GM04503 (cell line): ENCODE measurements at regions not wholly inside any gene's neighbourhood (a gene's known extent, or its start where the extent isn't known, plus 50 kb on each side); places are given as distances from the start of the nearest gene placed in this dataset.

ENCODE experiments used
- DNase-seq: peaks from one replicate; pipeline ENCODE4 v3.0.0-alpha.2; 2012; ENCODE audit warnings: low read depth

- DNase-seq: no peak
Observed at GRCh38 chr6:4560221-4561077, 215.8 kb upstream of the CDYL start.

DNA sequence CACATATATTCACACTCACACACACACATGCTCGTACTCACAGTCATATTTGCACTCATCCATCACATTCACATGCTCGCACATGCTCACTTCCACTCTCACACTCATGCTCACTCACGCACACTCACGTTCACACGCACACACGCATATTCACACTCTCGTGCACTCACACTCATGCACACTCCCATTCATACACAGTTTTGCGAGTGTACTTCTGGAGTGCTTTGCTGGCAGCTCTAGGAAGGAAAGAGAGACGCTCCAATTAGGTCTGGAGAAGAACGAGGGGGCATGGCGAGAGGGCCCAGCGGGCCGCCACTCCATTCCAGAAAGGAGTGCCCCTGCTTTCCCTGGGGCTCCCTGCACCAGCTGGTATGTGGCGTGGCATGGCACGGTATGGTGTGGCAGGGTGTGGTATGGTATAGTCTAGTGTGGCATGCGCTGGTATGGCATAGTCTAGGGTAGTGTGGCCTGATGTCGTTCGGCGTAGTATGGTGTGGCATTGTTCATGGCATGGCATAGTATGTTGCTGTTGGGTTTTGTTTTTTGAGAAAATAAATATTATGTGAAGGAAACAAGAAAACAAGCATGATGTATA lies 216.8 kb upstream of the CDYL start:
- DNase-seq: no peak

DNA sequence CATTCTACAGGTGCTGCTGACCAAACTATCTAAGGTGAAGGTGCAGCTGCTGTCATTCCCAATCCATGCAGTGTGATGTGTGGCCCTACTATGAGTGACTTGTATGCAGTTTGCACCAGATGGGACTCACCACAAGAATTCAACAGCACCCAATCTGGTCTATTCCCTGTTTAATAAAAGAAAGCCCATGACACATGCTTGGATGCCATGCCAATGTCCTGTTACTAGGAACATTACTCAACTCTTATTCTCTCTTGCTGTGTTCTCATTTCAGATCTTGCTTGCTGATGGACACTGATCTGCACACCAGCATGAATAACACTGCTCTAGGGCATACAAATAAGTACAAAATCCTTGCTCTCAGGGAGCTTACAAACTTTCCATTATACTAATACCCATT lies 221.6 kb upstream of the CDYL start:
- DNase-seq: no peak

GRCh38 chr6:4553387-4553786 lies 222.8 kb upstream of the CDYL start:
- no peak for DNase-seq

- DNase-seq: no peak
Observed at GRCh38 chr6:4550227-4550597, 226.0 kb upstream of the CDYL start.

DNA sequence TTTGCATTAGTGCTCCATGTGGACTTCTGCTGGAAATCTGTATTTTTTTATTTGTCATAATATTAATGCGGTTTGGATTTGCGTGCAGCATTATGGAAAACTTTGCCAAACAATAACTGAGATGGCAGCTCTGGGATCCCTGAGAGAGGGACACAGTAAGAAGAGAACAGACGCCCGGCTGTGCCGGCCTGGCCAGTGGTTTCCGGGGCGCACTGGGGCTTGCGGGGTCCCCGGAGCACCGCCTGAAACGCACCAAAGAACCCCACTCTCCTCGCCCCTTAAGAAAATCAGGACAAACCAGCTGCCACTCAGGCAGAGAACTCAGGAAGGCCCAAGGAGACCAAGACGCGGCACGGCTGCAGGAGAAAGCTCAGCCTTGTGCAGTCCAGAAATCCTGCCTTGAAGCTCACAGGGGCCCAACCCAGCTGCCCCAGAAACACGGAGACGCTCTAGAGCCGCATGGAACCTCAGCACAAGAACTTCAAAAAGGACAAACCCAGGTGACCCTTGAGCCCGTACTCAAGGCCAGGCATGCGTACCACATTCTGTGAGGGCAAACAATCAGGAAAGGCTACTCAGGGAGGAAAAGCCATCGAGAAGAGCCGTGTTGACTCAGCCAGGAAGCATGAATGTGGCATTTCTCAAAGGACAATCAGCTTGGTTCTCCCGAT lies 226.5 kb upstream of the CDYL start:
- no peak for DNase-seq

DNA sequence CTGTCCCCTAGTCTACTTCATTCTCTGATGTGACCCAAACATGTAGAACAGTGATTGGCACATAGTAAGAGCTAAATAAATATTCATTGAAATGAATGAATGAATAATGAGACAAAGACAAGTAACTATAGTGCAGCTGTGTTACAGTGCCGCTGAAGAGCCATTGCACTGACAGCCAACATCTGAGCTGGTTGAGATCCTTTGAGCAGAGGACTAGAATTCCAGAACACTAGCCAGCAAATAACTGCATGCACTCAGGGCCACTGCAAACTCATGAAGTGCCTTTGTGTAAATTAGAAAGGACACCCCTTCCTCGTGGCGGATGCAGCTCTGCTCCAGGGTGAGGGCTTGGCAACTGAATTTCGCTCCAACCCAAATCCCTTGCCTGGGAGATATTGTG lies 230.3 kb upstream of the CDYL start:
- DNase-seq: no peak

- no peak for DNase-seq
Observed at GRCh38 chr6:4543596-4543995, 232.6 kb upstream of the CDYL start.

- DNase-seq: no peak
Observed at GRCh38 chr6:4533576-4533975, 242.6 kb upstream of the CDYL start.

- DNase-seq: no peak
Observed at GRCh38 chr6:4531406-4531805, 244.8 kb upstream of the CDYL start.

GRCh38 chr6:4522453-4522852 lies 253.8 kb upstream of the CDYL start:
- DNase-seq: no peak

- DNase-seq: no peak
Observed at GRCh38 chr6:4521070-4521469, 255.1 kb upstream of the CDYL start.

DNA sequence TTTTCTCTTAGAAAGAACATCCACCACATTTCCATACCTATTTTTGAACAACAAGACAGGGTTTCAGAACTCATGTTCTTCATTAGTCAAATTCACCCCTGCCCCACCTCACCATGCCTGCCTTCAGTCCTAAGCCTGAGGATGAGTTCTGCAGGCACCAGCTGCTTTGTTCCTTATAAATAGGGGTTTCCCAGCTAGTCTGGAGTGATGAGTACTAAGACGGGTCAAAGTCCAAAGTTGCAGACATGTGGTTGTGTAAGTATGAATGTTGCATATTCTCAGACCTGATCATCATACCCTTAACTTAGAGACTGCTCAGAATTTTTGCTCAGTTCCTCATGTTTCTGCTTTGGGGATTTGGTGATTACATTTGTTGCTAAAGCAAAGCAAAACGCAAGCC lies 257.7 kb upstream of the CDYL start:
- DNase-seq: peak; percentile 24

DNA sequence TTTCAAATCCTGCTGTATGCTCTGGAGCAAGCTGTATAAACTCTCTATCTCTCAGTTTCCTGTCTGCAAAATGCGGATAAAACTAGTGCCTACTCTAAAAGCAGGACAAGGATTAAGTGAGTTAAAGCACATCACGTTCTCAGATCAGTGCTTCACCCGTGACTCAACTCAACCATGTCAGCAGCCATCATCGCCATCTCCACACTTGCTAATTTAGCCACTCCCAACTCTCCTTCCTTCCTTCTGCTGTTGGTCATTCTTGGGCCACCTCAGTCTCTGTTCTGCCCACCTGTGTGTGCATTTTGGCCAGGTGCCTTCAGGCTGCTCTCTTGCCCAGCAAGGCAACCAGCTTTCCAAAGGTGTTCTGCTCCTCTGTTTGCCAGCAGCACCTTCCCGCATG lies 260.0 kb upstream of the CDYL start:
- no peak for DNase-seq

- no peak for DNase-seq
Observed at GRCh38 chr6:4513561-4513960, 262.6 kb upstream of the CDYL start.

GRCh38 chr6:4512051-4512471 lies 264.1 kb upstream of the CDYL start:
- no peak for DNase-seq

DNA sequence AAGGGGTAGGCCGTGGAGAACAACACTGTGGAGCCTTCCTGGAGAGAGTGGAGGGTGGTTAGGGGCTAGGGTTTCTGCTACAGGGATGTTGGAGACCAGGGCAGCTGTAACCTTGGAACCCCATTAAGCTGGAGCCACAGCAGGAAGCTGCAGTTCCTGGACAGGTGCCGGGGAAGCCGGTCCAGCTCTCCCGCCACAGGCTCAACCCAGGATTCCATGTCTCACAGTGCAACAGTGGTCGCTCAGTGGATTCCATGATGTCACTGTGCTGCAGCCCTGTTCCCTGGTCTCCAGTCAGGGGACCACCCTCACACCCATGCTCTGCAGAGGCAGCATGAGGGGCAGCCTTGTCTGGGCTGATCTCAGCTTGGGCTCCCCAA lies 264.6 kb upstream of the CDYL start:
- DNase-seq: no peak

DNA sequence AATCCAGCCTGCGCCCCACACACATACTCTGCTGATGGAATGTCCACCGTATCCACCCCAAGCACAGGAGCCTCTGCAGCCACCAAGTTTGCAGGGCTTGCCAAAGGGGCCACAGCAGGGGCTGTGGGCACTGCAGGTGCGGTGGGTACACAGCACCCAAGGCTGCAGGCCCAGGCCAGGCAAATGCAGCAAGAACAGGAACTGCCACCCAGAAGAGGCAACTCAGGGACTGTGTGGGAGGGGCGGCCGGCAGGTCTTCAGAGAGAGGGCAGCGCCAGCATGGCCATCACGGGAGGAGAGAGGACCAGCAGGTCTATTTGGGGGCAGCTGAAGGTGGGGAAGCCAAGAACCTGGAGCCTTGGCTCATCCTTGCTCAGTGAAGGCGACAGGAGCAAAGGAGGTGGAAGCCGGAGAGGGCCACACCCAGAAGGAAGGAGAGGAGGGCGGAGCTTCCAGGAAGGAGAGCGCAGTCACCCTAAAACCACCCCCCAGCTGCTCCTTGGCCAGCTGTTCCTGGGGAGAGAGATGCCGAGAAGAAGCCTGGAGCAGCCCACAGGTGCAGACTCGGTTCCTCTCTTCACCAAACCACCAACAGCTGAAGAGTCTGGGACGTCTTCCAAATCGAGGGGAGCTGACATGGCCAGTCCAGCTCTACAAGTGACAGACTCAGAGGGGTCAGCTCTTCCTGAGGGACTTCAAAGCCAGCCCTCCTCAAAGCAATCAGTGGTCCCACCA lies 265.1 kb upstream of the CDYL start:
- DNase-seq: no peak

DNA sequence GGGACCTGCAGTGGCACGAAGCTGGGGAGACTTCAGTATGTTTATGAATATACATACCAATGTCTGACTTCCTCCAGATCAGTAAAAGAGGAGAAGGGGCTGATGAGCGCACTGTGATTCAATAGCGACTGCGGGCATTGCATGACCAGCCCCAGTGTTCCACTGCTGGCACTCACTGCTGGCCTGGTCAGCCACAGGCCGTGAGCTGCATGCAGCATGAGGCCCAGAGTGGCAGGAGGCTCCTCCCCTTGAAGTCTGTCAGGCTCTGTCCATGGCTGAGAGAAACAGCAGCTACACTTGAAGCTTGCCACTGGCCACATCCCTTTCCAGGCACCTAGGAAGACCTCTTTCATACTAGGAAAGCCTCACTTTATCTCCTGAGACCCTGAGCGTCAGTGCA lies 265.9 kb upstream of the CDYL start:
- no peak for DNase-seq

DNA sequence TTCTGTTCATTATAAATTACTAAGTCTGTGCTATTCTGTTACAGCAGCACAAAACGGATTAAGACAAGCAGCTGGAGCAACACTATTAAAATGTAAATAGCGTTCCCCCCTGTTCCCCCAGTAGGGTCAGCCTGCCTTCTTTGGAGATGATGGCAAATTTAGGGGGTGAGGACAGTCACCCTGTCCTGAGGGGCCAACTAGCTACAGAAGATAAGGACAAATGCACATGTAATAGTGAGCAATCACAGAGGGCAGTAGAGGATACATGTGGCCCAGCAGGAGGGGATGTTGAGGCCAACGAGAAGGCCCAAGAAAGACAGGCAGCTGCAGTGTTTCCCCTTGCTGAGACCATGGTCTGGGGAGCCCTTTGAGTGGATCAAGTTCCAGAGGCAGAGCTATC lies 266.7 kb upstream of the CDYL start:
- no peak for DNase-seq

DNA sequence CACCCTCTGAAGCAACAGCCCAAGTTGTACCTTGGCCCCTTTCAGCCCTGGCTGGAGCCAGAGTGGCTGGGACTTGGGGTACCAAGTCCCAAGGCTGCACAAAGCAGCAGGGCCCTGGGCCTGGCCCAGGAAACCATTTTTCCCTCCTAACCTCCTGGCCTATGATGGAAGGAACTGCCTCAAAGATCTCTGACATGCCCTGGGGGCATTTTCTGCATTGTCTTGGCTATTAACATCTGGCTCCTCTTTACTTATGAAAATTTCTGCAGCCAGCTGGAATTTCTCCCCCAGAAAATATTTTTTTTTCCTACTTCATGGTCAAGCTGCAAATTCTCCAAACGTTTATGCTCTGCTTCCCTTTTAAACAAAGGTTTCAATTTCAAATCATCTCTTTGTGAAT lies 269.4 kb upstream of the CDYL start:
- no peak for DNase-seq

- no peak for DNase-seq
Observed at GRCh38 chr6:4506223-4506622, 270.0 kb upstream of the CDYL start.

DNA sequence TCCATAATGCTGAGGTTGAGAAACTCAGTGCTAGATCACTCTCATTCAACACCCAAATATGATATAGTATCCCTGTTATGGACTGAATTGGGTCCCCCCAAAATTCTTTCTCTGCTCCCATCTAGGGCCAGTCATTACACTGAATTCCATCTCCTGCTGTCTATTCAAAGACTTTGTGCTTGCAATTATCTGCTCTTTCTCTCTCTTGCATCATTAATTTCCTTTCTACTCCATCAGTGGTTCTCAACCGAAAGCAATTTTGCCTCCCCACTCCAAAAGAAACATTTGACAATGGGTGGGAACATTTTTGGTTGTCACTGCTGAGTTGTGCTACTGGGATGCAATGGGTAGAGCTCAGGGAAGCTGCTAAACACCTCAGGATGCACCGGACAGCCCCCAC lies 271.5 kb upstream of the CDYL start:
- no peak for DNase-seq
